ENCODE measurements at regions not wholly inside any gene's neighbourhood (a gene's known extent, or its start where the extent isn't known, plus 50 kb on each side); places are given as distances from the start of the nearest gene placed in this dataset.

- TF ChIP-seq TAF1 (IDR thresholded peaks at IDR 0.05; ENCODE audit: borderline replicate concordance, low read depth, low read length) (no peak), POLR2A (IDR thresholded peaks at IDR 0.05; ENCODE audit: low read depth, low read length) (no peak)
Measured at GRCh38 chr5:61995486-61995885, 310.5 kb upstream of the KIF2A start.
